Pancreas (tissue), 10 donors: ENCODE measurements at regions not wholly inside any gene's neighbourhood (a gene's known extent, or its start where the extent isn't known, plus 50 kb on each side); places are given as distances from the start of the nearest gene placed in this dataset.

Experiments
- ATAC-seq, 4 donors: fragments of 200-7000 bp; cut with Tn5 transposase; one replicate each; pipeline versions ENCODE4 v1.8.0 to v1.9.1; 2020; ENCODE audit warnings: mild to moderate bottlenecking in 4 of 4, moderate library complexity in 4 of 4
- DNase-seq, 6 donors: peaks; one replicate each; pipeline ENCODE4 v3.0.0-alpha.2; 2020
- FAIRE-seq: peaks from 2 replicates; lab custom pipeline; 2012; peaks lifted over from hg19 to GRCh38; lab: Jason Lieb, UNC
- H3K27ac ChIP-seq, 4 donors: fragments of 200-600 bp; sonication (generic); 1 replicate in 3 of 4; 2 replicates in 1 of 4; pipeline versions ENCODE4 v1.5.0 to v1.8.0; 2020
- H3K27me3 ChIP-seq, 4 donors: fragments of 200-600 bp; one replicate each; pipeline ENCODE4 v1.8.0; 2021
- H3K36me3 ChIP-seq, 3 donors: fragments of 200-600 bp; sonication (generic) in 1 of 3; one replicate each; pipeline versions ENCODE4 v1.5.0 to v1.8.0; 2020 to 2021
- H3K4me1 ChIP-seq, 3 donors: fragments of 200-600 bp; one replicate each; pipeline ENCODE4 v1.8.0; 2021
- H3K4me3 ChIP-seq, 4 donors: fragments of 200-600 bp; sonication (generic) in 2 of 4; one replicate each; pipeline versions ENCODE4 v1.5.0 to v1.8.0; 2020 to 2021
- H3K9me3 ChIP-seq, 4 donors: fragments of 200-600 bp; one replicate each; pipeline ENCODE4 v1.8.0; 2021
- WGBS, 2 donors: extraction: QIAGEN DNeasy Blood & Tissue Kit; methylation state at CpG; one replicate each; pipeline ENCODE4 v1.1.7; 2013; 5-methylcytosine and 5-hydroxymethylcytosine counted together
- intact Hi-C, 3 donors: fragments of 100-400 bp; cut with DNase I; formaldehyde crosslinking; loops; one replicate each; pipeline versions ENCODE4 v1.11.1 to v1.14.2; 2022
- TF ChIP-seq, protein P1 (sequence below), 4 donors: fragments of 200-600 bp; sonication (generic) in 3 of 4; IDR thresholded peaks; one replicate each; pipeline versions ENCODE4 v1.5.0 to v1.8.0; 2021; ENCODE audit warnings: antibody characterized with exemption in 4 of 4
- donor health status: healthy with polysubstance abuse.
- donor health status: DM: no; HTN: no; CAD: no; lungs with moderate emphysema.
- donor health status: DM: no; HTN: no; CAD: no.
- donor health status: control.
- donor health status: control.
- donor health status: Bipolar disorder and iron deficiency.
- donor health status: DM: yes; HTN: yes; CAD: no.
- donor health status: DM: no; HTN: no; CAD: no.
- donor health status: DM: no; HTN: no; CAD: no.
- donor health status: DM: yes; HTN: yes; CAD: no.

- peak overlapping the region in 2 of 4 donors; percentile 58 to 82 for H3K27ac ChIP-seq
Measured at GRCh38 chr5:61253547-61253946, 78.5 kb upstream of the ZSWIM6 start.

GRCh38 chr5:61254969-61255555 is 77.0 kb upstream of the ZSWIM6 start:
- Histone ChIP-seq H3K36me3 (no peaks in the 10 kb centered on the region), H3K27ac (peak overlapping the region; percentile 43 to 82 (median 66)), H3K4me1 (peaks cover 47 to 55% (median 48%) of the 10 kb centered on the region in 3 donors), H3K4me3 (no peak overlapping the region), H3K27me3 (no peaks in the 10 kb centered on the region), H3K9me3 (no peaks in the 10 kb centered on the region)
- FAIRE-seq (no peak), DNase-seq (peak in 3 of 6 donors; percentile 36 to 43 (median 40)), ATAC-seq (peak; percentile 78 to 89 (median 88))
- TF ChIP-seq, protein P1, sequence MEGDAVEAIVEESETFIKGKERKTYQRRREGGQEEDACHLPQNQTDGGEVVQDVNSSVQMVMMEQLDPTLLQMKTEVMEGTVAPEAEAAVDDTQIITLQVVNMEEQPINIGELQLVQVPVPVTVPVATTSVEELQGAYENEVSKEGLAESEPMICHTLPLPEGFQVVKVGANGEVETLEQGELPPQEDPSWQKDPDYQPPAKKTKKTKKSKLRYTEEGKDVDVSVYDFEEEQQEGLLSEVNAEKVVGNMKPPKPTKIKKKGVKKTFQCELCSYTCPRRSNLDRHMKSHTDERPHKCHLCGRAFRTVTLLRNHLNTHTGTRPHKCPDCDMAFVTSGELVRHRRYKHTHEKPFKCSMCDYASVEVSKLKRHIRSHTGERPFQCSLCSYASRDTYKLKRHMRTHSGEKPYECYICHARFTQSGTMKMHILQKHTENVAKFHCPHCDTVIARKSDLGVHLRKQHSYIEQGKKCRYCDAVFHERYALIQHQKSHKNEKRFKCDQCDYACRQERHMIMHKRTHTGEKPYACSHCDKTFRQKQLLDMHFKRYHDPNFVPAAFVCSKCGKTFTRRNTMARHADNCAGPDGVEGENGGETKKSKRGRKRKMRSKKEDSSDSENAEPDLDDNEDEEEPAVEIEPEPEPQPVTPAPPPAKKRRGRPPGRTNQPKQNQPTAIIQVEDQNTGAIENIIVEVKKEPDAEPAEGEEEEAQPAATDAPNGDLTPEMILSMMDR (IDR thresholded peaks at IDR 0.05) = no peak
- 14 to 18% methylated on average over 3 of the region's 3 CpGs for WGBS, 2 donors
- intact Hi-C loops = no loop called here

More at GRCh38 chr5:61253547-61253946, 78.5 kb upstream of the ZSWIM6 start:
- intact Hi-C loops = no loop called here
- H3K9me3 ChIP-seq = no peaks in the 10 kb centered on the region
- peaks cover 47 to 55% (median 48%) of the 10 kb centered on the region in 3 donors for H3K4me1 ChIP-seq
- 7 to 10% methylated on average over 3 of the region's 3 CpGs for WGBS, 2 donors
- ATAC-seq (peak in 3 of 4 donors; percentile 5 to 18 (median 6)), FAIRE-seq (no peak), DNase-seq (no peak)
- TF ChIP-seq, protein P1 (IDR thresholded peaks at IDR 0.05) = no peak
- H3K36me3 ChIP-seq = no peaks in the 10 kb centered on the region
- H3K27me3 ChIP-seq = no peaks in the 10 kb centered on the region
- H3K4me3 ChIP-seq = no peak overlapping the region

DNA sequence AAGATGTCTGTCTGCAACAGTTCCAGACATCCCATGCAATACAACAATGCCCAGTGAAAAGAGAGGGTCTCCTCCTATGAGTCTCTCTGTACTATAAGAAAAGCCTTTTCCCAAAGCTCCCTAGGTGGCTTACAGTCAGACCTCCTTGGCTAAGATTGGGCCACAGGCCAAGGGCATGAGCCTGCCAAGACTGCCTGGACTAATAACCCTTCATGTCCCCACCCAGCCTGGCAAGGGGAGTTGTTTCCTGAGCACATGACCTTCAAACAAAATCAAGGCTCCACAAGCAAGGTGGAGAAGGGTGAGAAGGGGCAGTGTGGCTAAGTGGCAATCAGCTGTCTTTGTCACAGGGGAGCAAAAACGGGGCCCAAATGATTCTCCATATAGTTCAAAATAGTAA is 75.6 kb upstream of the ZSWIM6 start:
- FAIRE-seq (no peak), ATAC-seq (peak; percentile 77 to 90 (median 82)), DNase-seq (peak; percentile 88 to 95 (median 90))
- WGBS, 2 donors = 4 to 22% methylated on average over 1 of the region's 1 CpG
- intact Hi-C loops = no loop called here
- no peaks in the 10 kb centered on the region for H3K9me3 ChIP-seq
- no peaks in the 10 kb centered on the region for H3K27me3 ChIP-seq
- H3K36me3 ChIP-seq = no peaks in the 10 kb centered on the region
- H3K4me1 ChIP-seq = peaks cover 47 to 55% (median 48%) of the 10 kb centered on the region in 3 donors
- H3K27ac ChIP-seq = peak overlapping the region; percentile 35 to 82 (median 60)
- TF ChIP-seq, protein P1 (IDR thresholded peaks at IDR 0.05) = no peak
- no peak overlapping the region for H3K4me3 ChIP-seq

GRCh38 chr5:61257421-61257820 is 74.6 kb upstream of the ZSWIM6 start:
- TF ChIP-seq, protein P1 (IDR thresholded peaks at IDR 0.05) = no peak
- Histone ChIP-seq H3K27me3 (no peaks in the 10 kb centered on the region), H3K9me3 (no peaks in the 10 kb centered on the region), H3K36me3 (no peaks in the 10 kb centered on the region), H3K4me1 (peaks cover 44 to 48% (median 45%) of the 10 kb centered on the region in 3 donors), H3K27ac (no peak overlapping the region), H3K4me3 (no peak overlapping the region)
- no peak for DNase-seq
- ATAC-seq = no peak
- WGBS, 2 donors = 95% methylated on average over 3 of the region's 3 CpGs
- FAIRE-seq = no peak
- intact Hi-C loops = no loop called here

DNA sequence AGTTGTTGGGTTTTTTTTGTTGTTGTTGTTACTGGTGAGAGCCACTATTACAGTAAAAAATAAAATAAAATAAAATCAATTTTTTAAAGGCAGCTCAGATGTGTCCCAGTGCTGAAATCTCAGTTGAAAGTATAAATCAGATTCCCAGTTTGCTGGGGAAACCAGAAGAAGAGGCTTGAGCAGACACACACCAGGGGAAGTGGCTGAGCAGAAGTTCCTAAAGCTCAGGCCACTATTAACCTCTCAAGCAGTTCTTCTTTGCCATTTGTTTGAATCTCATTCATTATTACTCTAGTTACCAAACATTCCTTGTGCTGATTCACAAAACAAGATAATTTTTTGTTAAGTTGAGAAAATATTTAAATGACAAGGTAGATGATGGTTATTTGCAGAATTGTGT is 70.9 kb upstream of the ZSWIM6 start:
- DNase-seq (no peak), FAIRE-seq (no peak), ATAC-seq (no peak)
- Histone ChIP-seq H3K36me3 (no peaks in the 10 kb centered on the region), H3K4me1 (peaks cover 11 to 23% (median 14%) of the 10 kb centered on the region in 3 donors), H3K27me3 (no peaks in the 10 kb centered on the region), H3K4me3 (no peak overlapping the region), H3K27ac (no peak overlapping the region), H3K9me3 (no peaks in the 10 kb centered on the region)
- TF ChIP-seq, protein P1 (IDR thresholded peaks at IDR 0.05) = no peak
- intact Hi-C loops = no loop called here
